OCI-LY1 (cell line): ENCODE measurements at regions not wholly inside any gene's neighbourhood (a gene's known extent, or its start where the extent isn't known, plus 50 kb on each side); places are given as distances from the start of the nearest gene placed in this dataset.
A peak's percentile ranks its signal among the peaks of the same experiment; 100 is the strongest.

Experiments
- H2AFZ ChIP-seq: fragments of 200-600 bp; sonication (generic), shearing (Covaris generic); 2 replicates; pipeline ENCODE4 v1.6.0; 2014; ENCODE audit warnings: antibody characterized with exemption, mild to moderate bottlenecking, low read length
- H3F3A ChIP-seq: fragments of 200-600 bp; sonication (generic), shearing (Covaris generic); 2 replicates; pipeline ENCODE4 v1.6.0; 2014; ENCODE audit warnings: mild to moderate bottlenecking, antibody characterized with exemption, low read length, moderate library complexity; ENCODE audit not compliant: insufficient read depth
- H3K27ac ChIP-seq: fragments of 200-600 bp; sonication (generic); 2 replicates; pipeline ENCODE4 v1.5.1; 2014; ENCODE audit warnings: low read length, mixed run types, mild to moderate bottlenecking, low read depth; ENCODE audit not compliant: poor library complexity, severe bottlenecking
- H3K27me3 ChIP-seq: fragments of 200-600 bp; sonication (generic); 2 replicates; pipeline ENCODE4 v1.6.0; 2014; ENCODE audit warnings: antibody characterized with exemption, mild to moderate bottlenecking, low read length, moderate library complexity; ENCODE audit not compliant: insufficient read depth
- H3K36me3 ChIP-seq: fragments of 200-600 bp; sonication (generic); 2 replicates; pipeline ENCODE4 v1.6.1; 2014; ENCODE audit warnings: mild to moderate bottlenecking, antibody characterized with exemption, low read length, moderate library complexity, mixed read lengths; ENCODE audit not compliant: insufficient read depth
- H3K4me1 ChIP-seq: fragments of 200-600 bp; sonication (generic); 2 replicates; pipeline ENCODE4 v1.5.1; 2014; ENCODE audit warnings: mild to moderate bottlenecking, low read length, moderate library complexity; ENCODE audit not compliant: insufficient read depth, severe bottlenecking
- H3K4me2 ChIP-seq: fragments of 200-600 bp; sonication (generic), shearing (Covaris generic); 2 replicates; pipeline ENCODE4 v1.6.1; 2014; ENCODE audit warnings: low read length
- H3K4me3 ChIP-seq: fragments of 200-600 bp; sonication (generic); 2 replicates; pipeline ENCODE4 v1.5.1; 2014; ENCODE audit warnings: low read length, low read depth, mild to moderate bottlenecking, mixed read lengths; ENCODE audit not compliant: poor library complexity, severe bottlenecking
- H3K79me2 ChIP-seq: fragments of 200-600 bp; shearing (Covaris generic); 2 replicates; pipeline ENCODE4 v1.6.1; 2016; ENCODE audit warnings: mixed run types, low read length, mixed read lengths; ENCODE audit not compliant: insufficient read depth
- H3K9ac ChIP-seq: fragments of 200-600 bp; sonication (generic), shearing (Covaris generic); 2 replicates; pipeline ENCODE4 v1.6.1; 2014; ENCODE audit warnings: mild to moderate bottlenecking, low read length, mixed read lengths
- H3K9me2 ChIP-seq: fragments of 200-600 bp; sonication (generic), shearing (Covaris generic); 2 replicates; pipeline ENCODE4 v1.6.1; 2014; ENCODE audit warnings: low read depth, mild to moderate bottlenecking, low read length, mixed read lengths
- H3K9me3 ChIP-seq: fragments of 200-600 bp; shearing (Covaris generic); 2 replicates; pipeline ENCODE4 v1.6.1; 2014; ENCODE audit warnings: low read length, mixed read lengths
- H4K20me1 ChIP-seq: fragments of 200-600 bp; sonication (generic), shearing (Covaris generic); 2 replicates; pipeline ENCODE4 v1.6.0; 2016; ENCODE audit warnings: mild to moderate bottlenecking, low read length; ENCODE audit not compliant: insufficient read depth
- EZH2 ChIP-seq: fragments of 200-600 bp; sonication (generic), shearing (Covaris generic); IDR thresholded peaks from 2 replicates; pipeline ENCODE4 v1.8.0; 2017; ENCODE audit warnings: borderline replicate concordance, mixed run types, mild to moderate bottlenecking, antibody characterized with exemption, low read length, moderate library complexity, mixed read lengths
- TF ChIP-seq, protein P1 (sequence below): fragments of 200-600 bp; sonication (generic), shearing (Covaris generic); IDR thresholded peaks from 2 replicates; pipeline ENCODE4 v1.5.1; 2017; ENCODE audit warnings: mild to moderate bottlenecking, antibody characterized with exemption, low read length, moderate library complexity, mixed read lengths

DNA sequence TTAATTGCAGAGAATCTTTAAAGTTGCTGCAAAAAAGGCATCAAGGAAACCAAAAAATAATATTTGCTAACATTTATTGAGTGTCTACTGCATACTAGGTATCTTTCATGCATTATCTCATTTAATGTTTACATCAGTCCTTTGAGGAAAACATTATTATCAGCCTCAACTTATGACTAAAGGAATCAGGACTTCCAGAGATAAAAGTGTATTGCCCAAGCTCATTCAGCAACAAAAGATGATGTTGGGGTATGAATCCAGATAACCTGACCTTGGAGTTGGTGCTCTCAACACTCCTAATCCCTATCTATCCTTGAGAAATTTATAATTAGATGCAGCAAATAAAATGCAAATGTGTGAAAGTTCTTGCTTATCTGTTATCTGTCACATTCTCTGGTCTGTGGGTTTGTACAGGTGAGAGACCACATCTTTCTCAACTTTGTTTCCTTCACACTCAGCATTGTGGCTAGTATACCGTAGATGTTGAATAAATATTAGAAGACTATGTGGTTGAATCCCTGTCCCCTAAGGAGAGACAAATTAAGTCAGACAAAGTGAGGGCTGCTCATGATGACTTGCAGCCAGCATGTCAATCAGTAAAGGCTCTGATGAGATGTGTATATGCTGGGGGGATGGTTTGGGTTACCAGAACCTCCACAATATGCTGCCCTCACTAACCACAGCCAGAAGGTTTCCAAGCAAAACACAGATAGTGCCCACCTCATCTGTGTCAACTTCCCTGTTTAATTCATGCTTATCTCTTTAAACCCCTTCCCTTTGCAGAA lies 82.6 kb downstream of the NOG start:
- H3K4me3 ChIP-seq, result no peak overlapping the region
- no peak overlapping the region for H3K27ac ChIP-seq
- no peaks in the 10 kb centered on the region for H3K9me2 ChIP-seq
- no peak overlapping the region for H2AFZ ChIP-seq
- H3F3A ChIP-seq, result no peaks in the 10 kb centered on the region
- H3K9me3 ChIP-seq, result no peaks in the 10 kb centered on the region
- no peaks in the 10 kb centered on the region for H3K79me2 ChIP-seq
- no peaks in the 10 kb centered on the region for H3K4me1 ChIP-seq
- TF ChIP-seq EZH2, result no peak
- TF ChIP-seq, protein P1, sequence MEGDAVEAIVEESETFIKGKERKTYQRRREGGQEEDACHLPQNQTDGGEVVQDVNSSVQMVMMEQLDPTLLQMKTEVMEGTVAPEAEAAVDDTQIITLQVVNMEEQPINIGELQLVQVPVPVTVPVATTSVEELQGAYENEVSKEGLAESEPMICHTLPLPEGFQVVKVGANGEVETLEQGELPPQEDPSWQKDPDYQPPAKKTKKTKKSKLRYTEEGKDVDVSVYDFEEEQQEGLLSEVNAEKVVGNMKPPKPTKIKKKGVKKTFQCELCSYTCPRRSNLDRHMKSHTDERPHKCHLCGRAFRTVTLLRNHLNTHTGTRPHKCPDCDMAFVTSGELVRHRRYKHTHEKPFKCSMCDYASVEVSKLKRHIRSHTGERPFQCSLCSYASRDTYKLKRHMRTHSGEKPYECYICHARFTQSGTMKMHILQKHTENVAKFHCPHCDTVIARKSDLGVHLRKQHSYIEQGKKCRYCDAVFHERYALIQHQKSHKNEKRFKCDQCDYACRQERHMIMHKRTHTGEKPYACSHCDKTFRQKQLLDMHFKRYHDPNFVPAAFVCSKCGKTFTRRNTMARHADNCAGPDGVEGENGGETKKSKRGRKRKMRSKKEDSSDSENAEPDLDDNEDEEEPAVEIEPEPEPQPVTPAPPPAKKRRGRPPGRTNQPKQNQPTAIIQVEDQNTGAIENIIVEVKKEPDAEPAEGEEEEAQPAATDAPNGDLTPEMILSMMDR, result no peak
- no peaks in the 10 kb centered on the region for H4K20me1 ChIP-seq
- no peaks in the 10 kb centered on the region for H3K36me3 ChIP-seq
- H3K4me2 ChIP-seq, result no peak overlapping the region
- H3K9ac ChIP-seq, result no peak overlapping the region
- H3K27me3 ChIP-seq, result no peaks in the 10 kb centered on the region

DNA sequence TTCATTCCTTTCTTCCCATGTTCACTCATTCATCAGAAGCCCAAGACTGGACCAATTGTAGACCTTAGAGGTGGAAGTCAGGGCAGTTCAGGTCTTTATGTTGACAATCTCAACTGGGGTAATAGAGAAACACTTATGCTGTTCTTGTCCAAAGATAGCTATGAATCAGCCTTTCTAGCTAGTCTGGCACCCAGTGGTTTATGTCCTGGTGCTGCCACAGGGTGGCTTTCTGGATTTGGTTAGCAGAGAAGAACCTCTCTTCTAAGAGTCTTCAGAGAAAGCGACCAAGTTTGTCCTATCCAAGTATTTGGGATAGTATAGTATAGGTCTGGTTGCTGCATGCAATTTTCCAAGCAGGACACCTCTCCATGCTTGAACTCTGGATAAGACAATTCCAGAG lies 83.3 kb downstream of the NOG start:
- Histone ChIP-seq H2AFZ (no peak overlapping the region), H3K27ac (no peak overlapping the region), H3K9ac (no peak overlapping the region), H3K4me3 (no peak overlapping the region), H3K79me2 (no peaks in the 10 kb centered on the region), H3F3A (no peaks in the 10 kb centered on the region), H3K36me3 (no peaks in the 10 kb centered on the region), H3K4me2 (no peak overlapping the region), H3K9me2 (no peaks in the 10 kb centered on the region), H4K20me1 (no peaks in the 10 kb centered on the region), H3K4me1 (no peaks in the 10 kb centered on the region), H3K27me3 (no peaks in the 10 kb centered on the region), H3K9me3 (no peaks in the 10 kb centered on the region)
- TF ChIP-seq, protein P1, result no peak; the same call in 1 of the 2 replicates
- no peak for TF ChIP-seq EZH2

DNA sequence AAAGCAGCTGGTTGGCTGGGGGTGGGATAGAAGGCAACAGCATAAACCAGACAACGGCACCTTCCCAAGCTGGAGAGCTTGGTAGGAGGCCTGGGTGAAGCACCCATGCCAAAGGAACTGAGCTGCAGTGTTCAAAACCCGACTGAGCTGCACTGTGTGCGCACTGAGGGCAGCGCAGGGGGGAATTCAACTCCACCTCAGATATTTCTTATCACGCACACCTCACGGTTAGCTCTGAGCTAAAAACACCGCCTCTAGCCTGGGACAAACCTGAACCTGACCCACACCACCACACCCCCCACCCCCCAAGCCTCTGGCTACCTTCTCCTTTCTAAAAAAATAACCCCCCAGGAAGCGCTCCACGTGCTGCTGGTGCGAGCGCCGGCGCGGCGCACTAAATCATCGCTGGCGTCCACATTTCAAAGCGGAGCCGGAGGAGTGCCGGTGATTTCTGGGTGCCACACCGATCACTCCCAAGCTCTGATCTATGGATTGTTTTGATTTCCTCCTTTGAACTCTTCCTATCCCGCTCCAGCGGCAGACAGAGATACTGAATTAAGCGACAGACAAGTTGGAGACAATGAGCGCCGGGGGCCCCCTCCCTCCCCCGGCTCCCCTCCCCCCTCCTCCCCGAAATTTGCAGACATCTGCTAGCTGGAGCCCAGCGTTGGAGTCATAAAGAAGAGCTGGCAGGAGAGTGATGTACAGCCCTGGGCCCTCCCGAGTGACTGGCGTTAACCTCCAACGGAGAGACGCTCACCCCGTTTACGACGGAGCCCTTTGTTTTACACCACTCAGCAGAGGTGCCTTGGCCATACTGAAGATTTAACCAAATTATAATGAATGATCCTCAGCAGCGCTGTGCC lies 85.0 kb downstream of the NOG start:
- no peak overlapping the region for H3K9ac ChIP-seq
- no peak for TF ChIP-seq EZH2
- TF ChIP-seq, protein P1, result no peak
- H3K27ac ChIP-seq, result no peak overlapping the region
- H3F3A ChIP-seq, result no peaks in the 10 kb centered on the region
- H2AFZ ChIP-seq, result 0 out of 2 replicates have a peak overlapping the region, but pooled peaks have one; percentile 27
- H3K36me3 ChIP-seq, result no peaks in the 10 kb centered on the region
- H3K9me2 ChIP-seq, result no peaks in the 10 kb centered on the region
- H3K4me3 ChIP-seq, result no peak overlapping the region
- H3K9me3 ChIP-seq, result no peaks in the 10 kb centered on the region
- no peaks in the 10 kb centered on the region for H3K4me1 ChIP-seq
- H3K27me3 ChIP-seq, result no peaks in the 10 kb centered on the region; the same call in 1 of the 2 replicates
- H3K4me2 ChIP-seq, result no peak overlapping the region
- no peaks in the 10 kb centered on the region for H4K20me1 ChIP-seq
- H3K79me2 ChIP-seq, result no peaks in the 10 kb centered on the region
